PC-3 (cell line): ENCODE measurements at regions not wholly inside any gene's neighbourhood (a gene's known extent, or its start where the extent isn't known, plus 50 kb on each side); places are given as distances from the start of the nearest gene placed in this dataset.

Experiments used
- EZH2 ChIP-seq: fragments of 300-600 bp; sonication (generic); IDR thresholded peaks from one replicate; pipeline ENCODE4 v1.6.1; 2017; ENCODE audit warnings: antibody characterized with exemption, mild to moderate bottlenecking, low read length; ENCODE audit not compliant: unreplicated experiment
- EZH2phosphoT487 ChIP-seq: fragments of 300-600 bp; sonication (generic); IDR thresholded peaks from 2 replicates; pipeline ENCODE4 v1.6.1; 2018; ENCODE audit warnings: mild to moderate bottlenecking, antibody characterized with exemption, low read length, borderline replicate concordance
- TF ChIP-seq, protein P1 (sequence below): fragments of 300-600 bp; sonication (generic); conservative IDR thresholded peaks from 2 replicates; pipeline ENCODE4 v1.5.1; 2017; ENCODE audit warnings: antibody characterized with exemption, low read depth, mild to moderate bottlenecking, low read length

- TF ChIP-seq, protein P1, sequence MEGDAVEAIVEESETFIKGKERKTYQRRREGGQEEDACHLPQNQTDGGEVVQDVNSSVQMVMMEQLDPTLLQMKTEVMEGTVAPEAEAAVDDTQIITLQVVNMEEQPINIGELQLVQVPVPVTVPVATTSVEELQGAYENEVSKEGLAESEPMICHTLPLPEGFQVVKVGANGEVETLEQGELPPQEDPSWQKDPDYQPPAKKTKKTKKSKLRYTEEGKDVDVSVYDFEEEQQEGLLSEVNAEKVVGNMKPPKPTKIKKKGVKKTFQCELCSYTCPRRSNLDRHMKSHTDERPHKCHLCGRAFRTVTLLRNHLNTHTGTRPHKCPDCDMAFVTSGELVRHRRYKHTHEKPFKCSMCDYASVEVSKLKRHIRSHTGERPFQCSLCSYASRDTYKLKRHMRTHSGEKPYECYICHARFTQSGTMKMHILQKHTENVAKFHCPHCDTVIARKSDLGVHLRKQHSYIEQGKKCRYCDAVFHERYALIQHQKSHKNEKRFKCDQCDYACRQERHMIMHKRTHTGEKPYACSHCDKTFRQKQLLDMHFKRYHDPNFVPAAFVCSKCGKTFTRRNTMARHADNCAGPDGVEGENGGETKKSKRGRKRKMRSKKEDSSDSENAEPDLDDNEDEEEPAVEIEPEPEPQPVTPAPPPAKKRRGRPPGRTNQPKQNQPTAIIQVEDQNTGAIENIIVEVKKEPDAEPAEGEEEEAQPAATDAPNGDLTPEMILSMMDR = no peak
- TF ChIP-seq EZH2 (no peak), EZH2phosphoT487 (no peak)
These were observed 213.3 kb upstream of the NFIA start for GRCh38 chr1:60868901-60869663.
